ENCODE measurements at regions not wholly inside any gene's neighbourhood (a gene's known extent, or its start where the extent isn't known, plus 50 kb on each side); places are given as distances from the start of the nearest gene placed in this dataset.

DNA sequence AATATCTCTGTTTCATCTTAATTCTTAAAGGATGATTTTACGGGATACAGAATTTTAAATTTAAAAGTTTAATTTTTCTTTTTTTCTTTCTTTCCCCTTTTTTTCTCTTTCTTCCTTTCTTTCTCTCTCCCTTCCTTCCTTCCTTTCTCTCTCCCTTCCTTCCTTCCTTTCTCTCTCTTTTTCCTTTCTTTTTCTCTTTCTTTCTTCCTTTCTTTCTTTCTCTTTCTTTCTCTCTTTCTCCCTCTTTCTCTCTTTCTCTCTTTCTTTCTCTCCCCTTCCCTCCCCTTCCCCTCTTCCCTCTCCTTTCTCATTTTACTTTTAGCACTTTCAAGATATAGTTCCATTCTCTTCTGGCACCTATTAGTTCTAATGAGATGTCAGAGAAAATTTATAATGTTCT is 61.4 kb upstream of the ADRB2 start:
- Histone ChIP-seq H3K4me1 (ENCODE audit: control insufficient read depth, extremely low read depth, insufficient read depth, low read length) (no peaks in the 10 kb centered on the region), H3K9ac (replicated peaks; ENCODE audit: extremely low read depth, insufficient read depth, low read length) (no peak overlapping the region), H3K79me2 (ENCODE audit: control insufficient read depth, insufficient read depth, low read length) (no peaks in the 10 kb centered on the region), H3K9me1 (replicated peaks; ENCODE audit: control insufficient read depth, extremely low read depth, insufficient read depth, low read length) (no peaks in the 10 kb centered on the region), H3K36me3 (ENCODE audit: control insufficient read depth in 2 of 2, extremely low read depth in 1 of 2, insufficient read depth in 2 of 2, low read length in 2 of 2) (no peaks in the 10 kb centered on the region), H3K4me3 (replicated peaks in 1 of 3; ENCODE audit: insufficient read depth in 1 of 3, low read depth in 1 of 3, low read length in 3 of 3) (no peak overlapping the region), H4K20me1 (replicated peaks; ENCODE audit: control insufficient read depth, extremely low read depth, insufficient read depth, low read length) (no peaks in the 10 kb centered on the region), H3K27me3 (ENCODE audit: control insufficient read depth in 2 of 2, insufficient read depth in 2 of 2, low read length in 2 of 2) (no peaks in the 10 kb centered on the region), H3K9me3 (replicated peaks; ENCODE audit: control insufficient read depth, insufficient read depth, low read length) (no peaks in the 10 kb centered on the region), H3K4me2 (ENCODE audit: insufficient read depth, low read length) (no peak overlapping the region), H3K27ac (ENCODE audit: insufficient read depth, low read depth, low read length) (no peak overlapping the region), H2AFZ (ENCODE audit: low read depth, low read length) (no peak overlapping the region)
- no peak for FAIRE-seq
- DNase-seq (ENCODE audit: low read depth, low spot score), result no peak
- ChIA-PET POLR2A (no interaction called here), CTCF (interaction anchor here (1.1 kb wide), 1 partner anchor 24 kb away, joined by 3 read pairs; no protein-coding TSS in a partner anchor)
- TF ChIP-seq JUN (IDR thresholded peaks at IDR 0.05; ENCODE audit: borderline replicate concordance, insufficient read depth, insufficient read length, low read depth), result no peak
- no peak for TF ChIP-seq MYC (IDR thresholded peaks at IDR 0.05; ENCODE audit: low read depth, low read length)
- no peak for TF ChIP-seq EZH2 (IDR thresholded peaks at IDR 0.05; ENCODE audit: borderline replicate concordance, low read depth, low read length, severe bottlenecking)
- TF ChIP-seq, protein P1, sequence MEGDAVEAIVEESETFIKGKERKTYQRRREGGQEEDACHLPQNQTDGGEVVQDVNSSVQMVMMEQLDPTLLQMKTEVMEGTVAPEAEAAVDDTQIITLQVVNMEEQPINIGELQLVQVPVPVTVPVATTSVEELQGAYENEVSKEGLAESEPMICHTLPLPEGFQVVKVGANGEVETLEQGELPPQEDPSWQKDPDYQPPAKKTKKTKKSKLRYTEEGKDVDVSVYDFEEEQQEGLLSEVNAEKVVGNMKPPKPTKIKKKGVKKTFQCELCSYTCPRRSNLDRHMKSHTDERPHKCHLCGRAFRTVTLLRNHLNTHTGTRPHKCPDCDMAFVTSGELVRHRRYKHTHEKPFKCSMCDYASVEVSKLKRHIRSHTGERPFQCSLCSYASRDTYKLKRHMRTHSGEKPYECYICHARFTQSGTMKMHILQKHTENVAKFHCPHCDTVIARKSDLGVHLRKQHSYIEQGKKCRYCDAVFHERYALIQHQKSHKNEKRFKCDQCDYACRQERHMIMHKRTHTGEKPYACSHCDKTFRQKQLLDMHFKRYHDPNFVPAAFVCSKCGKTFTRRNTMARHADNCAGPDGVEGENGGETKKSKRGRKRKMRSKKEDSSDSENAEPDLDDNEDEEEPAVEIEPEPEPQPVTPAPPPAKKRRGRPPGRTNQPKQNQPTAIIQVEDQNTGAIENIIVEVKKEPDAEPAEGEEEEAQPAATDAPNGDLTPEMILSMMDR (IDR thresholded peaks at IDR 0.05; ENCODE audit: extremely low read depth in 1 of 2, insufficient read depth in 1 of 2, low read depth in 1 of 2, low read length in 2 of 2), result no peak
- no peak for TF ChIP-seq FOS (IDR thresholded peaks at IDR 0.05; ENCODE audit: borderline replicate concordance, insufficient read depth, low read length)
- TF ChIP-seq POLR2AphosphoS5 (IDR thresholded peaks at IDR 0.05; ENCODE audit: insufficient read depth, low read depth, low read length), result no peak
- TF ChIP-seq GATA2 (IDR thresholded peaks at IDR 0.05; ENCODE audit: insufficient read depth, insufficient read length, low read depth, low read length), result no peak
- TF ChIP-seq POLR2A (IDR thresholded peaks at IDR 0.05; ENCODE audit: low read depth, low read length), result no peak
- dilution Hi-C loops (cut with MboI; ENCODE audit: extremely low pct_ligation_motif_present, low sequenced_read_pairs) (no loop called here), intact Hi-C loops (cut with micrococcal nuclease) (no loop called here)
- BruUV-seq (replicated peaks), result no TSS peak
